LNCaP clone FGC (cell line): ENCODE measurements at regions not wholly inside any gene's neighbourhood (a gene's known extent, or its start where the extent isn't known, plus 50 kb on each side); places are given as distances from the start of the nearest gene placed in this dataset.
A peak's percentile ranks its signal among the peaks of the same experiment; 100 is the strongest.
"Not testable (repeated sequence)": the region's sequence is repeated elsewhere in the genome, so short reads cannot be mapped to it uniquely, and the experiment has no call there.

Source experiments
- DNase-seq: peaks from one replicate; pipeline ENCODE4 v3.0.0-alpha.2; 2011; ENCODE audit warnings: low read depth
- H3K4me3 ChIP-seq: 2 replicates; pipeline ENCODE4 v1.5.1; 2011; ENCODE audit warnings: mild to moderate bottlenecking, low read depth, low read length, control low read depth
- TF ChIP-seq, protein P1 (sequence below): IDR thresholded peaks from 2 replicates; pipeline ENCODE4 v1.5.1; 2012; ENCODE audit warnings: mild to moderate bottlenecking; ENCODE audit not compliant: control insufficient read depth, insufficient read depth; ENCODE audit errors: extremely low read depth

DNA sequence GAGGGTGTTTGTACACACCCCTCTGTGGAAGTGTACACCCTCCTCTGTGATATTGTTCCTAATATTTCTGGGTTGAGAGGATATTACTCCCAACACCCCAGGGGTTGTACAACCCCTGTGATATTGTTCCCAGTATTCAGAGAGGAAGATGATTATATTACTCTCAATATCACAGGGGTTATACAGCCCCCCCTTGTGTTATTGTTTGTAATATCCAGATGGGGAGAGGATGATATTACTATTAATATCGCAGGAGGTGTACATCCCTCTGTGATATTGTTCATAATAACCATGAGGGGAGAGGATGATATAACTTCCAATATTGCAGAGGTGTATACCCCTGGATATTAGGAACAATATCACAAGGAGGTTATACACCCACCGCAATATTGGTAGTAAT, 566.1 kb upstream of the MIS18BP1 start:
- no peak for DNase-seq
- TF ChIP-seq, protein P1, sequence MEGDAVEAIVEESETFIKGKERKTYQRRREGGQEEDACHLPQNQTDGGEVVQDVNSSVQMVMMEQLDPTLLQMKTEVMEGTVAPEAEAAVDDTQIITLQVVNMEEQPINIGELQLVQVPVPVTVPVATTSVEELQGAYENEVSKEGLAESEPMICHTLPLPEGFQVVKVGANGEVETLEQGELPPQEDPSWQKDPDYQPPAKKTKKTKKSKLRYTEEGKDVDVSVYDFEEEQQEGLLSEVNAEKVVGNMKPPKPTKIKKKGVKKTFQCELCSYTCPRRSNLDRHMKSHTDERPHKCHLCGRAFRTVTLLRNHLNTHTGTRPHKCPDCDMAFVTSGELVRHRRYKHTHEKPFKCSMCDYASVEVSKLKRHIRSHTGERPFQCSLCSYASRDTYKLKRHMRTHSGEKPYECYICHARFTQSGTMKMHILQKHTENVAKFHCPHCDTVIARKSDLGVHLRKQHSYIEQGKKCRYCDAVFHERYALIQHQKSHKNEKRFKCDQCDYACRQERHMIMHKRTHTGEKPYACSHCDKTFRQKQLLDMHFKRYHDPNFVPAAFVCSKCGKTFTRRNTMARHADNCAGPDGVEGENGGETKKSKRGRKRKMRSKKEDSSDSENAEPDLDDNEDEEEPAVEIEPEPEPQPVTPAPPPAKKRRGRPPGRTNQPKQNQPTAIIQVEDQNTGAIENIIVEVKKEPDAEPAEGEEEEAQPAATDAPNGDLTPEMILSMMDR: no peak
- H3K4me3 ChIP-seq: no peak overlapping the region

DNA sequence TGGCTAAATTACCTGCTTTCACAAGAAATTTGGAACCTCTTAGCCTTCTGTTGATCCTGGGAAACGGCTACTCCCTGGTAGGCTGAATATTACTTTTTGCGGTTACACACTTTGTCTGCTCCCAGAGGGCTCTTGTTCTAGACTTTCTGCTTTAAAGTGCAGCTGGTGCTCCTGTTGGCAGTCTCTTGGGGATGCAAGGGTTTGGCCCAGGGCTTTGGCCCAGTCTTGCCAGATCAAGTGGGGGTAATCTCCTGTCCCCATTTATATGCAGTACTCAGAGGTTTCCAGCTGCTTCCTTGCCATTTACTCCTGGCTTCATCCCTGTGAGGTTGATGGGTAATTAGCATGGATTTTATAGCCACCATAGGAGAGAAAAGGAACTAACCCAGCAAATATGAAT, 558.2 kb upstream of the MIS18BP1 start:
- TF ChIP-seq, protein P1: no peak
- no peak overlapping the region for H3K4me3 ChIP-seq
- no peak for DNase-seq

DNA sequence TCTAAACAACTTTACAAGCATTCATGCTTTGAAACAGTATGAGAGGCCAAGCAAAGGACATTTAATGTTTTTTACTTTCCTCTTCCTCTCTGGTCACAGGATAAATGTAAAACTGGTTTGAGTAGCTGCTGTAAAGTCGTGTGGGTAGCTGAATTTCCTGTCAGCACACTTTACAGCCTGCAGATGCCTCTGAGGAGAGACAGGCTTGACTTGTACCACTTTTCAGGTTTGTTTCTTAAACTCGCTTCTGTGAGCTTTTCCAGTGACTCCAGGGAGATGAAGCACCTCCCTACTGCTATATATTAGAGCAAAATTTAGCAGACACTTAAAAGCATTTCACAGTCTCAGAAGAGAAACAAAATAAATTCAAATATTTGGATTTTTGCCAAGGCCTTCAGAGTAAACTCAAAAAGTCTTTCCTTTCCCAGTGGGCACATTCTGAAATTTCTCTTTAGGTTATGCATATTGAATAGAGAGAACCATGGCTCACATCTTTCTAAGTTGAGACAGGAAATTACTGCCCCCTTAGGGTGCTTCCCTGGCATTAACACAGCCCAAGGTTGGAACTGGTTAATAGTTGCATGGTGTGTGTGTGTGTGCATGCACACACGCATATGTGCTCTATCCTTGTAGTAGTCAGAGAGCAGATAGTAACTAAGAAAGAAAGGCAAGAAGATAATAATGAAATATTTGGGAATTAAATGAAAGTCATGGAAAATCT, 557.3 kb upstream of the MIS18BP1 start:
- DNase-seq: no peak
- no peak overlapping the region for H3K4me3 ChIP-seq
- TF ChIP-seq, protein P1: 0 out of 2 replicates have a peak, but pooled peaks have one; percentile 1

DNA sequence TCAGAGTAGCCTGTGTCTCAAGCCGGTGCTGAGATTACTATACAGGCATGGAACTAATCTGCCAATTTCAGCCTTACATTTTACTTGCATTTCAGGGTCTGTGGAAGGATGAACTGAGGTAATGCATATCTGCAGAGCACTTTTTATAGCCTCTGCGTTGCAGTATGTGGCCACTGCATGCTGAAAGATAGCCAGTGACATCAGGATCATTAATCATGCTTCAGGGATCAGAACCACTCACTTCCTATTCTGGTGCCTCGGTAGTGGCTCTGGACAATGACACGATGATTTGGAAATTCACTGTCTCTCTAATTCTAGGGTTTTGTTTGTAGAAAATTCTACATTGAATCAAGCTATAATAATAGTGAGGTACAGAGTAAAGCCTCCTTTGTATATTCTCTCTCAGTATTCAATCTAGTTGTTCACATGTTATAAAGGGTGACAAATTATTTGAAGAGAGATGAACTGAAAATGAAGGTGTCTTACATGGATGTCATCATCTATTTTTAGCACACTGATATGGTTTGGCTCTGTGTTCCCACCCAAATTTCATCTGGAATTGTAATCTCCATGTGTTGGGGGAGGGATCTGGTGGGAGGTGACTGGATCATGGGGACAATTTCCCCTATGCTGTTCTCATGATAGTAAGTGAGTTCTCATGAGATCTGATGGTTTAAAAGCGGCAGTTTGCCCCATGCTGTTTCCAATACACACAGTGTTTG, 554.3 kb upstream of the MIS18BP1 start:
- no peak for DNase-seq
- TF ChIP-seq, protein P1: no peak
- H3K4me3 ChIP-seq: no peak overlapping the region

DNA sequence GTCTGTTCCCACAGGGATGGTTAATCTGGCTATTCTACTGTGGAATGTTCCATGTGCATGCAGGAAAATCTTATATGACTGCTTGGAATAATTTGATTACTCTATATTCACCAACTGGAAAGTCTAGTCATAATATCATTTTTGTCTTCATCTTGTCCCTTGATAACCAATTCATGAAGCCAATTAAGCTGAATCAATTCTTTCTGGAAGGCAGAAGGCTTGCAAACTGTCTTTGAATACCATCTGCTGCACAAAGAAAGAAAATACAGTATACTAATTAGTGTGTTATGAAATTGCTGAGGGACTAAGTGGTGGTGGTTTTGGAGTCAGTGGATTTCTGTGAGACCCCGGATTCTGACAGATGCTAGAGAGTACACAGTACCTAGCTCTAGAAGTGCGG, 546.5 kb upstream of the MIS18BP1 start:
- no peak for DNase-seq
- no peak overlapping the region for H3K4me3 ChIP-seq
- TF ChIP-seq, protein P1: no peak

DNA sequence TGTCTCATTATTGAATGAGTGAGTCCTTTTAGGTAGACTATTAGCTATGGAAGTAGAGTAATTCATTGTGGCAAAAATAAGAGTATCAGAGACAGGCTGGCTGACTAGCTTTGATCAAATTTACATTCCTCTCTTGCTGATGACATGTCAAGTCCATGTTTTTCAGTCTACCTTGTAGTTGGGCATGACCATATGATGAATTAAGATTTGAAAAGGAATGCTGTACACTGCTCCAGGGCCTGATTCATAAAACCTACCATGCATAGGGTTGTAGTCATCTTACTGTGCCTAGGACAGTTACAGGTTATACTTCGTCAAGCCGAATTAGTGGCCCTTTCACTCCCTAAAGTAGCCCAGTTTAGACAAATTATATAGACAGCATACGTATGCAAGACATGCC, 545.7 kb upstream of the MIS18BP1 start:
- no peak overlapping the region for H3K4me3 ChIP-seq
- TF ChIP-seq, protein P1: no peak
- no peak for DNase-seq

DNA sequence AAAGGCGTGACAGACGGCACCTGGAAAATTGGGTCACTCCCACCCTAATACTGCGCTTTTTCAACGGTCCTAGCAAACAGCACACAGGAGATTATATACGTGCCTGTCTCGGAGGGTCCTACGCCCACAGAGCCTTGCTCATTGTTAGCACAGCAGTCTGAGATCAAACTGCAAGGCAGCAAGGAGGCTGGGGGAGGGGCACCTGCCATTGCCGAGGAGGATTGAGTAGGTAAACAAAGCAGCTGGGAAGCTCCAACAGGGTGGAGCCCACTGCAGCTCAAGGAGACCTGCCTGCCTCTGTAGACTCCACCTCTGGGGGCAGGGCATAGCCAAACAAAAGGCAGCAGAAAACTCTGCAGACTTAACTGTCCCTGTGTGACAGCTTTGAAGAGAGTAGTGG, 543.0 kb upstream of the MIS18BP1 start:
- not testable (repeated sequence) for H3K4me3 ChIP-seq, DNase-seq
